Fibroblast of lung (primary cell): ENCODE measurements at regions not wholly inside any gene's neighbourhood (a gene's known extent, or its start where the extent isn't known, plus 50 kb on each side); places are given as distances from the start of the nearest gene placed in this dataset.

ENCODE experiments used
- DNase-seq, 2 donors: peaks; one replicate each; pipeline versions ENCODE4 v3.0.0 to v3.0.0-alpha.2; 2010; ENCODE audit warnings: low read depth in 2 of 2
- H2AFZ ChIP-seq: 2 replicates; pipeline ENCODE4 v1.5.1; 2012; ENCODE audit warnings: low read length, control low read depth, inconsistent platforms
- H3K27ac ChIP-seq: 2 replicates; pipeline ENCODE4 v1.5.1; 2011; ENCODE audit warnings: low read length, control low read depth; ENCODE audit not compliant: insufficient read depth
- H3K27me3 ChIP-seq: 2 replicates; pipeline ENCODE4 v1.5.1; 2011; ENCODE audit warnings: mild to moderate bottlenecking, low read length; ENCODE audit not compliant: control insufficient read depth, insufficient read depth
- H3K36me3 ChIP-seq: 2 replicates; pipeline ENCODE4 v1.5.1; 2011; ENCODE audit warnings: low read length; ENCODE audit not compliant: control insufficient read depth, insufficient read depth
- H3K4me1 ChIP-seq: 2 replicates; pipeline ENCODE4 v1.5.1; 2011; ENCODE audit warnings: low read length; ENCODE audit not compliant: control insufficient read depth, insufficient read depth; ENCODE audit errors: extremely low read depth
- H3K4me2 ChIP-seq: 2 replicates; pipeline ENCODE4 v1.5.1; 2011; ENCODE audit warnings: low read length, control low read depth; ENCODE audit not compliant: insufficient read depth; ENCODE audit errors: extremely low read depth
- H3K4me3 ChIP-seq, 4 experiments: fragments of 200-600 bp in 1 of 4; sonication (generic) in 1 of 4; replicated peaks in 1 of 4; 2 replicates each; pipeline ENCODE4 v1.5.1; 2011 to 2016; ENCODE audit warnings: low read length in 4 of 4, low read depth in 3 of 4, mild to moderate bottlenecking in 3 of 4, control low read depth in 2 of 4, inconsistent platforms in 1 of 4, mixed read lengths in 1 of 4; ENCODE audit not compliant: insufficient read depth in 1 of 4; ENCODE audit errors: control extremely low read depth in 1 of 4
- H3K79me2 ChIP-seq: 2 replicates; pipeline ENCODE4 v1.5.1; 2012; ENCODE audit warnings: mild to moderate bottlenecking, low read length, inconsistent platforms; ENCODE audit not compliant: control insufficient read depth, insufficient read depth
- H3K9ac ChIP-seq: 2 replicates; pipeline ENCODE4 v1.5.1; 2011; ENCODE audit warnings: mild to moderate bottlenecking, low read length, control low read depth; ENCODE audit not compliant: insufficient read depth
- H3K9me3 ChIP-seq: 2 replicates; pipeline ENCODE4 v1.5.1; 2012; ENCODE audit warnings: low read depth, low read length; ENCODE audit not compliant: control insufficient read depth, insufficient read depth
- H4K20me1 ChIP-seq: 2 replicates; pipeline ENCODE4 v1.5.1; 2011; ENCODE audit warnings: low read length; ENCODE audit not compliant: control insufficient read depth, insufficient read depth; ENCODE audit errors: extremely low read depth
- CTCF ChIP-seq, 2 donors: IDR thresholded peaks in 1 of 2; conservative IDR thresholded peaks in 1 of 2; 1 replicate in 1 of 2; 2 replicates in 1 of 2; pipeline ENCODE4 v1.5.1; 2011 to 2012; ENCODE audit warnings: low read length in 2 of 2, control low read depth in 1 of 2, inconsistent platforms in 1 of 2, low read depth in 1 of 2, mild to moderate bottlenecking in 1 of 2
- EZH2 ChIP-seq: IDR thresholded peaks from 2 replicates; pipeline ENCODE4 v1.5.1; 2012; ENCODE audit warnings: low read length, control low read depth, mild to moderate bottlenecking; ENCODE audit errors: missing control alignments

GRCh38 chr12:25327321-25327720 is 76.6 kb upstream of the KRAS start:
- Histone ChIP-seq H3K79me2 (no peaks in the 10 kb centered on the region), H3K4me1 (no peaks in the 10 kb centered on the region), H4K20me1 (no peaks in the 10 kb centered on the region), H3K9ac (no peak overlapping the region), H2AFZ (no peak overlapping the region), H3K9me3 (no peaks in the 10 kb centered on the region), H3K36me3 (no peaks in the 10 kb centered on the region), H3K4me3 (no peak overlapping the region), H3K27me3 (no peaks in the 10 kb centered on the region), H3K4me2 (no peak overlapping the region), H3K27ac (no peak overlapping the region)
- TF ChIP-seq CTCF (conservative IDR thresholded peaks at IDR 0.05 in 1 of 2, IDR thresholded peaks at IDR 0.05 in 1 of 2; ENCODE audit: low read depth in 1 of 2, low read length in 2 of 2) = no peak
- TF ChIP-seq EZH2 = no peak
- DNase-seq = no peak

DNA sequence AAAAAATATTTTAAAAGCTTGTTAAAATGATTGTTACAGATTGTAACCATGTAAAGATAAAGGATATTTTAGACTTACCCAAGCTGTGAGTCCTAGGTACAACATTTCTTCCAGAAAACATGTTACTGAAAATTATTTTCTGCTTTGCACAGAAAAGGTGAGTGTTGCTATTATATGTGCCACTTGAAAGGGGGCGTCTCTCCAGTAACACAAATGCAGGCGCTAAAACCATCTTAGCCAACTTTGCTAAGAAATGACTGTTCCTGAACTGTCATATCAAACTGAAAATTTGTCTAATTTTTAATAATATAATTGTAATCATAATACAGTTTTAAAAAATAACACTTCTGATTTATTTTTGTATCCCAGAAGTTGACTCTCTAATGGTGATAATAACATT is 75.6 kb upstream of the KRAS start:
- TF ChIP-seq CTCF (conservative IDR thresholded peaks at IDR 0.05 in 1 of 2, IDR thresholded peaks at IDR 0.05 in 1 of 2; ENCODE audit: low read depth in 1 of 2, low read length in 2 of 2) (no peak), EZH2 (no peak)
- no peaks in the 10 kb centered on the region for H3K27me3 ChIP-seq
- no peak overlapping the region for H3K9ac ChIP-seq
- no peaks in the 10 kb centered on the region for H3K4me1 ChIP-seq
- no peak overlapping the region for H3K27ac ChIP-seq
- DNase-seq = no peak
- H3K4me2 ChIP-seq = no peak overlapping the region
- no peak overlapping the region for H2AFZ ChIP-seq
- H3K79me2 ChIP-seq = no peaks in the 10 kb centered on the region
- no peaks in the 10 kb centered on the region for H3K9me3 ChIP-seq
- no peaks in the 10 kb centered on the region for H3K36me3 ChIP-seq
- no peak overlapping the region for H3K4me3 ChIP-seq
- H4K20me1 ChIP-seq = no peaks in the 10 kb centered on the region

- TF ChIP-seq EZH2 = no peak
- TF ChIP-seq CTCF (conservative IDR thresholded peaks at IDR 0.05 in 1 of 2, IDR thresholded peaks at IDR 0.05 in 1 of 2; ENCODE audit: low read depth in 1 of 2, low read length in 2 of 2) = no peak
- DNase-seq = no peak
- no peak overlapping the region for H3K4me2 ChIP-seq
- no peak overlapping the region for H2AFZ ChIP-seq
- no peak overlapping the region for H3K9ac ChIP-seq
- no peaks in the 10 kb centered on the region for H3K27me3 ChIP-seq
- H3K79me2 ChIP-seq = no peaks in the 10 kb centered on the region
- no peaks in the 10 kb centered on the region for H3K9me3 ChIP-seq
- H3K27ac ChIP-seq = no peak overlapping the region
- no peaks in the 10 kb centered on the region for H4K20me1 ChIP-seq
- H3K4me3 ChIP-seq = no peak overlapping the region
- no peaks in the 10 kb centered on the region for H3K36me3 ChIP-seq
- H3K4me1 ChIP-seq = no peaks in the 10 kb centered on the region
Observed at GRCh38 chr12:25324861-25325260, 74.1 kb upstream of the KRAS start.
